ENCODE measurements at regions not wholly inside any gene's neighbourhood (a gene's known extent, or its start where the extent isn't known, plus 50 kb on each side); places are given as distances from the start of the nearest gene placed in this dataset.
"Not testable (repeated sequence)": the region's sequence is repeated elsewhere in the genome, so short reads cannot be mapped to it uniquely, and the experiment has no call there.

DNA sequence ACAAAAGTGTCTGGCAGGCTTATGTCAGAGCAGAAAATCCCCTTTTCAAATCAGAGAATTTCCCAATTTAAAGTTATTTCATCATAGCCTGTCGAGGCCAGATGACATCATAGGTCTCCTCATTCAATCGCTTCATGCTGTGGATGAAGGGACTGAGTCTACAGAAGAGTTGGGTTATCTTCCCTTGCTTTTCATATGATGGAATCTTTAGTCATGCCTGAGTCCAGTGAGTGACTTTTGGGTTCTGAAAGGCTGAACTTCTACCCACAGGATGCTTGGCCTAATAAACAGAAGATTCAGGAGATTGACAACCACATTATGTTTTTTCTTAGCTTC, 357.0 kb upstream of the SPATA31A3 start:
- TF ChIP-seq CTCF (IDR thresholded peaks at IDR 0.05; ENCODE audit: insufficient read depth, low read length); REST (IDR thresholded peaks at IDR 0.05; ENCODE audit: insufficient replicate concordance, low read depth); POLR2AphosphoS5 (IDR thresholded peaks at IDR 0.05; ENCODE audit: low read depth); GABPA (IDR thresholded peaks at IDR 0.05; ENCODE audit: low read depth); SPI1 (IDR thresholded peaks at IDR 0.05; ENCODE audit: borderline replicate concordance, low read depth): not testable (repeated sequence)

Data from HL-60 (cell line).